Panc1 (cell line): ENCODE measurements at regions not wholly inside any gene's neighbourhood (a gene's known extent, or its start where the extent isn't known, plus 50 kb on each side); places are given as distances from the start of the nearest gene placed in this dataset.

Experiments used
- CTCF ChIP-seq: fragments of 450-650 bp; IDR thresholded peaks from 2 replicates; pipeline ENCODE4 v1.5.1; 2017; ENCODE audit warnings: mild to moderate bottlenecking
- POLR2AphosphoS5 ChIP-seq: IDR thresholded peaks from 2 replicates; pipeline ENCODE4 v1.6.1; 2012; ENCODE audit warnings: mild to moderate bottlenecking, low read depth, low read length, moderate library complexity
- REST ChIP-seq, 2 experiments: IDR thresholded peaks; 2 replicates each; pipeline ENCODE4 v1.6.1; 2011 to 2012; ENCODE audit warnings: low read depth in 2 of 2, control low read depth in 1 of 2, low read length in 1 of 2, mild to moderate bottlenecking in 1 of 2, moderate library complexity in 1 of 2; ENCODE audit not compliant: insufficient read depth in 1 of 2
- TCF7L2 ChIP-seq: IDR thresholded peaks from 2 replicates; pipeline ENCODE4 v1.6.1; 2011; ENCODE audit warnings: mild to moderate bottlenecking, low read depth, low read length, inconsistent platforms

- TF ChIP-seq CTCF = no peak
- no peak for TF ChIP-seq POLR2AphosphoS5
- no peak for TF ChIP-seq TCF7L2
- TF ChIP-seq REST (IDR thresholded peaks at IDR 0.05; ENCODE audit: insufficient read depth in 1 of 2, low read depth in 2 of 2, low read length in 1 of 2) = no peak
Observed at GRCh38 chr7:35331730-35332678, 78.1 kb upstream of the TBX20 start.
